OCI-LY7 (cell line): ENCODE measurements at regions not wholly inside any gene's neighbourhood (a gene's known extent, or its start where the extent isn't known, plus 50 kb on each side); places are given as distances from the start of the nearest gene placed in this dataset.
A peak's percentile ranks its signal among the peaks of the same experiment; 100 is the strongest.
"Not testable (repeated sequence)": the region's sequence is repeated elsewhere in the genome, so short reads cannot be mapped to it uniquely, and the experiment has no call there.

ENCODE experiments used
- BruUV-seq: library from RNA; stranded (reverse); fragments of 400-500 nt; replicated peaks from 2 replicates; lab custom pipeline; 2021; lab: Mats Ljungman, UMichigan
- CTCF ChIA-PET: fragments of 300-600 bp; sonication (Branson Sonifier 250); formaldehyde crosslinking; loops from one replicate; lab custom pipeline; 2022; ENCODE audit warnings: antibody characterized with exemption; ENCODE audit not compliant: unreplicated experiment; lab: Charles Lee
- POLR2A ChIA-PET: fragments of 300-600 bp; sonication (Branson Sonifier 250); formaldehyde crosslinking; loops from one replicate; lab custom pipeline; 2022; ENCODE audit warnings: antibody characterized with exemption; lab: Charles Lee
- DNase-seq: peaks from one replicate; pipeline ENCODE4 v3.0.0-alpha.2; 2015; ENCODE audit warnings: low spot score
- H2AFZ ChIP-seq: fragments of 200-600 bp; sonication (generic), shearing (Covaris generic); 2 replicates; pipeline ENCODE4 v1.6.1; 2014; ENCODE audit warnings: mild to moderate bottlenecking, antibody characterized with exemption, low read length, moderate library complexity
- H3K27ac ChIP-seq: fragments of 200-600 bp; sonication (generic); 2 replicates; pipeline ENCODE4 v1.5.1; 2014; ENCODE audit warnings: mixed run types, low read depth, mild to moderate bottlenecking, moderate library complexity, low read length, inconsistent platforms; ENCODE audit not compliant: poor library complexity, severe bottlenecking
- H3K36me3 ChIP-seq: fragments of 200-600 bp; sonication (generic); 2 replicates; pipeline ENCODE4 v1.6.1; 2014; ENCODE audit warnings: mild to moderate bottlenecking, antibody characterized with exemption, low read length, moderate library complexity, mixed read lengths; ENCODE audit not compliant: insufficient read depth
- H3K4me1 ChIP-seq: fragments of 200-600 bp; sonication (generic); 2 replicates; pipeline ENCODE4 v1.5.1; 2014; ENCODE audit warnings: mild to moderate bottlenecking, low read length; ENCODE audit not compliant: insufficient read depth, poor library complexity, severe bottlenecking
- H3K4me2 ChIP-seq: fragments of 200-600 bp; sonication (generic); 2 replicates; pipeline ENCODE4 v1.6.1; 2014; ENCODE audit warnings: mild to moderate bottlenecking, low read length
- H3K4me3 ChIP-seq: fragments of 200-600 bp; sonication (generic); 2 replicates; pipeline ENCODE4 v1.5.1; 2014; ENCODE audit warnings: mild to moderate bottlenecking, low read depth, low read length; ENCODE audit not compliant: poor library complexity, severe bottlenecking
- H3K79me2 ChIP-seq: fragments of 200-600 bp; sonication (generic); 2 replicates; pipeline ENCODE4 v1.6.1; 2016; ENCODE audit warnings: low read depth, mild to moderate bottlenecking, low read length, moderate library complexity, mixed read lengths; ENCODE audit not compliant: insufficient read depth
- H3K9me2 ChIP-seq: fragments of 200-600 bp; sonication (generic); 2 replicates; pipeline ENCODE4 v1.6.1; 2016; ENCODE audit warnings: mild to moderate bottlenecking, low read length, mixed read lengths; ENCODE audit not compliant: insufficient read depth
- H3K9me3 ChIP-seq: fragments of 200-600 bp; sonication (generic); 2 replicates; pipeline ENCODE4 v1.6.1; 2014; ENCODE audit warnings: mild to moderate bottlenecking, mixed run types, low read length, mixed read lengths
- H4K20me1 ChIP-seq: fragments of 200-600 bp; sonication (generic); 2 replicates; pipeline ENCODE4 v1.6.1; 2014; ENCODE audit warnings: mild to moderate bottlenecking, antibody characterized with exemption, low read length, moderate library complexity, mixed read lengths; ENCODE audit not compliant: insufficient read depth
- CTCF ChIP-seq: fragments of 200-600 bp; sonication (generic); conservative IDR thresholded peaks from 2 replicates; pipeline ENCODE4 v1.5.1; 2014; ENCODE audit warnings: mild to moderate bottlenecking, antibody characterized with exemption, low read length, moderate library complexity, mixed read lengths
- EZH2phosphoT487 ChIP-seq: fragments of 200-600 bp; sonication (generic); IDR thresholded peaks from 2 replicates; pipeline ENCODE4 v1.6.1; 2018; ENCODE audit warnings: low read depth, borderline replicate concordance, mild to moderate bottlenecking, mixed run types, antibody characterized with exemption, low read length, moderate library complexity, mixed read lengths
- intact Hi-C: fragments of 100-400 bp; cut with micrococcal nuclease; formaldehyde crosslinking; loops from one replicate; pipeline ENCODE4 v1.10.0; 2022; ENCODE audit not compliant: unreplicated experiment

GRCh38 chr11:93065074-93065674 lies 95.7 kb downstream of the MTNR1B start:
- H2AFZ ChIP-seq, BruUV-seq, H3K9me3 ChIP-seq, intact Hi-C loops, POLR2A ChIA-PET, H3K27ac ChIP-seq, H3K36me3 ChIP-seq, H3K4me3 ChIP-seq, H3K9me2 ChIP-seq, H3K79me2 ChIP-seq, CTCF ChIA-PET, H3K4me2 ChIP-seq, H4K20me1 ChIP-seq, H3K4me1 ChIP-seq: not testable (repeated sequence)
- peak; percentile 6 for DNase-seq
- peak; percentile 33 for TF ChIP-seq CTCF

GRCh38 chr11:93067881-93068390 lies 98.5 kb downstream of the MTNR1B start:
- Histone ChIP-seq H3K79me2 (no peaks in the 10 kb centered on the region), H3K9me3 (no peaks in the 10 kb centered on the region), H4K20me1 (no peaks in the 10 kb centered on the region), H3K4me3 (no peak overlapping the region), H3K27ac (no peak overlapping the region), H3K36me3 (no peaks in the 10 kb centered on the region), H3K9me2 (no peaks in the 10 kb centered on the region), H3K4me2 (no peak overlapping the region), H3K4me1 (no peaks in the 10 kb centered on the region), H2AFZ (no peak overlapping the region)
- CTCF ChIA-PET = no interaction called here
- TF ChIP-seq EZH2phosphoT487 (no peak), CTCF (no peak)
- no peak for DNase-seq
- BruUV-seq = no TSS peak
- intact Hi-C loops = no loop called here
- POLR2A ChIA-PET = no interaction called here

GRCh38 chr11:93072229-93072914 lies 102.9 kb downstream of the MTNR1B start:
- H3K27ac ChIP-seq = no peak overlapping the region
- no peak overlapping the region for H3K4me2 ChIP-seq
- no peak for DNase-seq
- no peak overlapping the region for H2AFZ ChIP-seq
- H4K20me1 ChIP-seq = no peaks in the 10 kb centered on the region
- CTCF ChIA-PET = no interaction called here
- H3K9me2 ChIP-seq = no peaks in the 10 kb centered on the region
- intact Hi-C loops = no loop called here
- H3K9me3 ChIP-seq = no peaks in the 10 kb centered on the region
- H3K4me1 ChIP-seq = no peaks in the 10 kb centered on the region
- no peak for TF ChIP-seq CTCF
- TF ChIP-seq EZH2phosphoT487 = no peak
- no peaks in the 10 kb centered on the region for H3K79me2 ChIP-seq
- POLR2A ChIA-PET = no interaction called here
- no peaks in the 10 kb centered on the region for H3K36me3 ChIP-seq
- no peak overlapping the region for H3K4me3 ChIP-seq
- no TSS peak for BruUV-seq
